ENCODE measurements at regions not wholly inside any gene's neighbourhood (a gene's known extent, or its start where the extent isn't known, plus 50 kb on each side); places are given as distances from the start of the nearest gene placed in this dataset.

GRCh38 chr2:192719629-192720028 is 524.9 kb upstream of the TMEFF2 start:
- no peaks in the 10 kb centered on the region for H3K79me1 ChIP-seq (ENCODE audit: low read depth, low read length)
- no peak overlapping the region for H2BK20ac ChIP-seq (ENCODE audit: low read length)
- no peak overlapping the region for H2BK120ac ChIP-seq (replicated peaks; ENCODE audit: low read depth, low read length)
- H4K20me1 ChIP-seq (replicated peaks in 1 of 2; ENCODE audit: control insufficient read depth in 1 of 2, insufficient read depth in 2 of 2, low read length in 2 of 2) = no peaks in the 10 kb centered on the region
- H2BK15ac ChIP-seq (ENCODE audit: low read length) = no peak overlapping the region
- no peak overlapping the region for H3K18ac ChIP-seq (ENCODE audit: extremely low read depth, low read length)
- no peak for TF ChIP-seq EZH2 (IDR thresholded peaks at IDR 0.05; ENCODE audit: low read depth, low read length, severe bottlenecking)
- TF ChIP-seq E2F6 (IDR thresholded peaks at IDR 0.05) = no peak
- no peak for TF ChIP-seq CHD2 (IDR thresholded peaks at IDR 0.05; ENCODE audit: low read length)
- no peak for TF ChIP-seq RFX5 (IDR thresholded peaks at IDR 0.05; ENCODE audit: borderline replicate concordance, low read depth, low read length)
- H4K91ac ChIP-seq (replicated peaks; ENCODE audit: insufficient read length, low read length) = no peak overlapping the region
- ChIA-PET CTCF (ENCODE audit: partially characterized antibody) (no interaction called here), POLR2A (ENCODE audit: partially characterized antibody) (interaction anchor here (0.7 kb wide), 1 partner anchor 11 kb away, joined by 3 read pairs; no protein-coding TSS in a partner anchor)
- H3K9me3 ChIP-seq (ENCODE audit: insufficient read depth in 2 of 2, low read depth in 1 of 2, low read length in 1 of 2) = no peaks in the 10 kb centered on the region
- no peak overlapping the region for H3K9ac ChIP-seq (replicated peaks in 1 of 4; ENCODE audit: extremely low read depth in 1 of 4, low read depth in 3 of 4, low read length in 3 of 4)
- H2AFZ ChIP-seq (ENCODE audit: low read length) = no peak overlapping the region
- no peak overlapping the region for H3K4ac ChIP-seq (replicated peaks; ENCODE audit: insufficient read length, low read depth, low read length)
- no peaks in the 10 kb centered on the region for H3K4me1 ChIP-seq (replicated peaks in 1 of 4; ENCODE audit: control insufficient read depth in 3 of 4, insufficient read depth in 4 of 4, low read length in 3 of 4)
- H3K36me3 ChIP-seq (ENCODE audit: control insufficient read depth in 2 of 4, insufficient read depth in 4 of 4, low read length in 3 of 4) = no peaks in the 10 kb centered on the region
- H2AK5ac ChIP-seq (ENCODE audit: low read depth, low read length) = no peak overlapping the region
- no peaks in the 10 kb centered on the region for H3K27me3 ChIP-seq (replicated peaks in 1 of 4; ENCODE audit: control insufficient read depth in 3 of 4, extremely low read depth in 1 of 4, insufficient read depth in 3 of 4, low read length in 3 of 4)
- no peak overlapping the region for H3K14ac ChIP-seq (ENCODE audit: insufficient read length)
- no peak overlapping the region for H3K56ac ChIP-seq (replicated peaks; ENCODE audit: insufficient read length, low read depth, low read length)
- DNase-seq (ENCODE audit: low read depth in 1 of 2, low spot score in 2 of 2) (no peak), FAIRE-seq (no peak)
- no peak overlapping the region for H3K27ac ChIP-seq (ENCODE audit: low read depth, low read length)
- H4K8ac ChIP-seq (ENCODE audit: extremely low read depth, insufficient read depth, low read length) = no peak overlapping the region
- H3K23me2 ChIP-seq (ENCODE audit: low read depth, low read length) = no peaks in the 10 kb centered on the region
- H3K4me3 ChIP-seq (ENCODE audit: extremely low read depth in 1 of 4, insufficient read depth in 2 of 4, low read depth in 3 of 4, low read length in 4 of 4) = no peak overlapping the region
- no peak overlapping the region for H2BK12ac ChIP-seq (ENCODE audit: low read depth, low read length)
- no peak overlapping the region for H2BK5ac ChIP-seq (ENCODE audit: low read depth, low read length)
- no peak overlapping the region for H4K5ac ChIP-seq (ENCODE audit: insufficient read length, low read depth, low read length)
- no peak overlapping the region for H3K4me2 ChIP-seq (ENCODE audit: insufficient read depth in 1 of 2, low read depth in 2 of 2, low read length in 2 of 2)
- no peak overlapping the region for H3K23ac ChIP-seq (ENCODE audit: insufficient read length)
- no peaks in the 10 kb centered on the region for H3K79me2 ChIP-seq (ENCODE audit: control insufficient read depth in 1 of 2, insufficient read depth in 2 of 2, low read length in 2 of 2)
